ENCODE measurements at regions not wholly inside any gene's neighbourhood (a gene's known extent, or its start where the extent isn't known, plus 50 kb on each side); places are given as distances from the start of the nearest gene placed in this dataset.

- H3K4me1 ChIP-seq, result no peaks in the 10 kb centered on the region
- TF ChIP-seq POLR2A (IDR thresholded peaks at IDR 0.05) (no peak), POLR2AphosphoS5 (IDR thresholded peaks at IDR 0.05) (no peak), CTCF (IDR thresholded peaks at IDR 0.05) (no peak)
- no peaks in the 10 kb centered on the region for H3K9me3 ChIP-seq
- DNase-seq (ENCODE audit: low spot score in 2 of 2), result no peak
- H3K27ac ChIP-seq, result no peak overlapping the region
- no peak overlapping the region for H3K4me3 ChIP-seq
- H3K36me3 ChIP-seq, result no peaks in the 10 kb centered on the region
- H3K27me3 ChIP-seq, result peaks cover 0 to 28% of the 10 kb centered on the region in 2 donors
- intact Hi-C loops (cut with DNase I; ENCODE audit: low total_unique reads), result no loop called here
Measured at GRCh38 chr7:363626-364025, 73.7 kb downstream of the FOXL3 start.

GRCh38 chr7:364536-364935, 74.6 kb downstream of the FOXL3 start:
- H3K27ac ChIP-seq, result no peak overlapping the region
- no peaks in the 10 kb centered on the region for H3K36me3 ChIP-seq
- no peak for TF ChIP-seq POLR2A (IDR thresholded peaks at IDR 0.05)
- no peak for TF ChIP-seq POLR2AphosphoS5 (IDR thresholded peaks at IDR 0.05)
- TF ChIP-seq CTCF (IDR thresholded peaks at IDR 0.05), result no peak
- DNase-seq (ENCODE audit: low spot score in 2 of 2), result no peak
- H3K9me3 ChIP-seq, result no peaks in the 10 kb centered on the region
- peaks cover 0 to 22% of the 10 kb centered on the region in 2 donors for H3K27me3 ChIP-seq
- intact Hi-C loops (cut with DNase I; ENCODE audit: low total_unique reads), result no loop called here
- no peak overlapping the region for H3K4me3 ChIP-seq
- H3K4me1 ChIP-seq, result peaks cover 0 to under 1% of the 10 kb centered on the region in 2 donors

GRCh38 chr7:365593-365992, 75.6 kb downstream of the FOXL3 start:
- no peaks in the 10 kb centered on the region for H3K9me3 ChIP-seq
- intact Hi-C loops (cut with DNase I; ENCODE audit: low total_unique reads), result no loop called here
- no peak for DNase-seq (ENCODE audit: low spot score in 2 of 2)
- peaks cover 5% of the 10 kb centered on the region in 2 donors for H3K4me1 ChIP-seq
- H3K27ac ChIP-seq, result no peak overlapping the region
- H3K27me3 ChIP-seq, result peaks cover 0 to 11% of the 10 kb centered on the region in 2 donors
- no peaks in the 10 kb centered on the region for H3K36me3 ChIP-seq
- no peak for TF ChIP-seq POLR2A (IDR thresholded peaks at IDR 0.05)
- no peak for TF ChIP-seq CTCF (IDR thresholded peaks at IDR 0.05)
- TF ChIP-seq POLR2AphosphoS5 (IDR thresholded peaks at IDR 0.05), result no peak
- H3K4me3 ChIP-seq, result no peak overlapping the region

- intact Hi-C loops (cut with DNase I; ENCODE audit: low total_unique reads), result no loop called here
- H3K4me1 ChIP-seq, result peaks cover 5% of the 10 kb centered on the region in 2 donors
- H3K27ac ChIP-seq, result no peak overlapping the region
- no peaks in the 10 kb centered on the region for H3K9me3 ChIP-seq
- H3K4me3 ChIP-seq, result peak overlapping the region in 1 of 3 donors; percentile 1
- H3K27me3 ChIP-seq, result peaks cover 0 to 11% of the 10 kb centered on the region in 2 donors
- TF ChIP-seq CTCF (IDR thresholded peaks at IDR 0.05) (no peak), POLR2AphosphoS5 (IDR thresholded peaks at IDR 0.05) (no peak), POLR2A (IDR thresholded peaks at IDR 0.05) (no peak)
- no peaks in the 10 kb centered on the region for H3K36me3 ChIP-seq
- DNase-seq (ENCODE audit: low spot score in 2 of 2), result no peak
Measured at GRCh38 chr7:366161-366803, 76.3 kb downstream of the FOXL3 start.

GRCh38 chr7:367351-367901, 77.5 kb downstream of the FOXL3 start:
- Histone ChIP-seq H3K36me3 (no peaks in the 10 kb centered on the region), H3K4me3 (no peak overlapping the region), H3K9me3 (no peaks in the 10 kb centered on the region), H3K27ac (peak overlapping the region; percentile 83 to 90), H3K4me1 (peaks cover 5% of the 10 kb centered on the region in 2 donors), H3K27me3 (peaks cover 0 to 11% of the 10 kb centered on the region in 2 donors)
- intact Hi-C loops (cut with DNase I; ENCODE audit: low total_unique reads), result no loop called here
- no peak for DNase-seq (ENCODE audit: low spot score in 2 of 2)
- TF ChIP-seq POLR2A (IDR thresholded peaks at IDR 0.05) (no peak), POLR2AphosphoS5 (IDR thresholded peaks at IDR 0.05) (no peak), CTCF (IDR thresholded peaks at IDR 0.05) (no peak)

Data from breast epithelium (tissue), 4 donors.